IPS DF 6.9 (cell line): ENCODE measurements at regions not wholly inside any gene's neighbourhood (a gene's known extent, or its start where the extent isn't known, plus 50 kb on each side); places are given as distances from the start of the nearest gene placed in this dataset.

Experiments used
- DNase-seq: peaks from one replicate; pipeline ENCODE4 v3.0.0-alpha.2; 2013; ENCODE audit warnings: low read depth, low spot score
- H3K27ac ChIP-seq: one replicate; pipeline ENCODE4 v1.5.1; 2013; ENCODE audit warnings: low read length, control low read depth
- H3K27me3 ChIP-seq: 2 replicates; pipeline ENCODE4 v1.6.1; 2013; ENCODE audit warnings: mild to moderate bottlenecking, low read length; ENCODE audit not compliant: control insufficient read depth, insufficient read depth
- H3K36me3 ChIP-seq: 2 replicates; pipeline ENCODE4 v1.6.1; 2013; ENCODE audit warnings: low read length; ENCODE audit not compliant: control insufficient read depth, insufficient read depth
- H3K4me1 ChIP-seq: 2 replicates; pipeline ENCODE4 v1.6.1; 2013; ENCODE audit warnings: low read length; ENCODE audit not compliant: control insufficient read depth, insufficient read depth
- H3K4me3 ChIP-seq: 2 replicates; pipeline ENCODE4 v1.5.1; 2013; ENCODE audit warnings: mild to moderate bottlenecking, low read length
- H3K9me3 ChIP-seq: 2 replicates; pipeline ENCODE4 v1.6.1; 2013; ENCODE audit warnings: low read length, inconsistent platforms; ENCODE audit not compliant: control insufficient read depth, insufficient read depth
- WGBS: extraction: QIAGEN DNeasy Blood & Tissue Kit; methylation state at CpG from one replicate; pipeline ENCODE4 v1.1.7; 2013; ENCODE audit warnings: mixed read lengths, missing lambda C conversion rate; ENCODE audit not compliant: insufficient read length, insufficient coverage; 5-methylcytosine and 5-hydroxymethylcytosine counted together

- Histone ChIP-seq H3K27me3 (no peaks in the 10 kb centered on the region; the same call in 1 of the 2 replicates), H3K27ac (no peak overlapping the region), H3K4me3 (no peak overlapping the region), H3K4me1 (no peaks in the 10 kb centered on the region), H3K36me3 (no peaks in the 10 kb centered on the region), H3K9me3 (no peaks in the 10 kb centered on the region)
- WGBS = no CpG with 5 or more reads among the region's 7 CpGs
- DNase-seq = no peak
These were observed 197.7 kb upstream of the CRY1 start for GRCh38 chr12:107291018-107291417.

DNA sequence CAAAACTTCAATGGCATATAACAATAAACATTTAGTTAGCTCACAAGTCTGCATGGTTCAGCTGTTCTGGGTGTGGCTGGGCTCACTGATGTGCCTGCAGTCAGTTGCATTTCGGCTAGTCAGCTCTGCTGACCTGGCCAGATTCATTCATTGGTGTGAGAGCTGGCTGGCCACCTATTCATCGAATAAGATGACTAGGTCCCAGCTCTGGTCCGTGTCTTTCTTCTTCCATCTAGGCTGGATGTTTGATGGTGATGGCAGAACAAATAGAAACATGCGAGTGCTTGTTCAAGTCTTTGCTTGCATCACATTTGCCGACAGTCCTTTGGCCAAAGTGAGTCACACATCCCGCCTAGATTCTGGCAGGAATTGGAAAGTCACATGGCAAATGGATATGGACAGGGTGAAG is 203.3 kb upstream of the CRY1 start:
- no peak for DNase-seq
- no peak overlapping the region for H3K27ac ChIP-seq
- H3K27me3 ChIP-seq = no peaks in the 10 kb centered on the region; the same call in 1 of the 2 replicates
- WGBS = no CpG with 5 or more reads among the region's 6 CpGs
- H3K36me3 ChIP-seq = no peaks in the 10 kb centered on the region
- H3K9me3 ChIP-seq = no peaks in the 10 kb centered on the region
- H3K4me3 ChIP-seq = no peak overlapping the region
- H3K4me1 ChIP-seq = no peaks in the 10 kb centered on the region

GRCh38 chr12:107302649-107303341 is 209.4 kb upstream of the CRY1 start:
- Histone ChIP-seq H3K27me3 (no peaks in the 10 kb centered on the region), H3K4me1 (peaks cover 5% of the 10 kb centered on the region), H3K36me3 (no peaks in the 10 kb centered on the region), H3K9me3 (no peaks in the 10 kb centered on the region), H3K4me3 (no peak overlapping the region), H3K27ac (no peak overlapping the region)
- WGBS = no CpG with 5 or more reads among the region's 2 CpGs
- DNase-seq = no peak

DNA sequence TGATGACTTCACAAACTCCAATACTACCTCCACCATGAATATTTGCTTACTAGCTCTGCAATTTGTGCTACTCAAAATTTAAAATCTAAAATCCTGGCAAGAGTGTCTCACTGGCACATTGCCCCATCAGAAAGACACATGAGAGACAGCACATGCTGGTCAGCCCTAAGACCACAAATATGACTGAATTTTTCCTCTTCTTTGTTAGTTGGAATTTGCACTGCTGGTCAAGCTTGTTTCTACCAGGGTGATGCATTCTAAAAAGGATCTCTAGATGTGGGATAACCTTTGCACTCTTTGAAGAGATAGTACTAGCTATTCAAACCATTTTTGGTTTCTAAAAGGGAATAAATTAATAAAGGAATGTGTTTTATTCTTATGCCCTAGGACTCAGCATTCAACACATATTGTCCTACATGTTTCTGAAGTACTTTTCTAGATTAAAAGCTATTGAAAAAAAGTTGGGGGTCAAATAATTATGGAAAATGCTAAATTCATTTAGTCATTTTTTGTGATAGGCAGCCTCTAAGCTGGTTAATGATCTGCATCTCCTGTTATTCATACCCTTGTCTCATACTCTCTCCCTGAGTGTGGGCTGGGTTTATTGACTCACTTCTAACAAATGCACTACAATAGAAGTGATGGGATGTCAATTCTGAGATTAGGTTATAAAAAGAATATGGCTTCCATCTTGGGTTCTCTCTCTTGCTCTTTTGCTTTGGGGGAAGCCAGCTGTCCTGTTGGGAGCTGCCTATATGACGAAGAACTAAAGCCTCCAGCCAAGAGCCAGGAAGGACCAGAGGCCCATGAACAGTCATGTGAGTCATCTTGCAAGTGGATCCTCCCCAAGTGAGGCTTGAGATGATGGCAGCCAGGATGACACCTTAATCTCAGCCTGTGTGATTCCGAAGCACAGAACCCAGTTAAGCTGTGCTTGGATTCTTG is 211.5 kb upstream of the CRY1 start:
- no peaks in the 10 kb centered on the region for H3K9me3 ChIP-seq
- WGBS = no CpG with 5 or more reads among the region's 2 CpGs
- no peaks in the 10 kb centered on the region for H3K27me3 ChIP-seq
- DNase-seq = no peak
- no peaks in the 10 kb centered on the region for H3K36me3 ChIP-seq
- H3K4me3 ChIP-seq = no peak overlapping the region
- H3K27ac ChIP-seq = no peak overlapping the region
- peaks cover 5% of the 10 kb centered on the region for H3K4me1 ChIP-seq

DNA sequence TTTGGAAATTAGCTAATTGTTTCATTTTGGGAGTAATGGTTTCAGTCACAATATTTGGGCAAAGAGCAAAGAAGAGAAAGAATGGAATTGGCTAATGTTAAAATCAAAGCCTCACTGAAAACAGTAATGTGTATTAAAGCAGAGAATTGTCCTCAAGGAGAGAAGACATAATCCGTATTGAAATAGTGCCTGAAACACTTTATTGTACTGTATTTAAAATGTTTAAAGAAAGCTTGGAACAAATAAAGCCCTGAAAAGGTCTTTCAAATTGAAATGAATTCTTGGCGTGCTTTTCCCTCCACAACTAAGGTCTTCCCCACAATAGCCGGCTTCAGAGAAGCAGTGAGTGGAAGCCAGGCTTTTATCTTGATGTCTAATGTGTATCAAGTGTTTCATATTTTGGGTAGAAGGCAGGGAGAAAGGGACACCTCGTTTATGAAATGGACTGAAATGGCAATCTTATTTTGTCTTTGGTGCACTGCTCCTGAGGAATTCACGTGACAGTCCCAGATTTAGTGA is 212.9 kb upstream of the CRY1 start:
- Histone ChIP-seq H3K4me3 (no peak overlapping the region), H3K36me3 (no peaks in the 10 kb centered on the region), H3K4me1 (peaks cover 5% of the 10 kb centered on the region), H3K27me3 (no peaks in the 10 kb centered on the region), H3K9me3 (no peaks in the 10 kb centered on the region), H3K27ac (no peak overlapping the region)
- no CpG with 5 or more reads among the region's 5 CpGs for WGBS
- DNase-seq = no peak

DNA sequence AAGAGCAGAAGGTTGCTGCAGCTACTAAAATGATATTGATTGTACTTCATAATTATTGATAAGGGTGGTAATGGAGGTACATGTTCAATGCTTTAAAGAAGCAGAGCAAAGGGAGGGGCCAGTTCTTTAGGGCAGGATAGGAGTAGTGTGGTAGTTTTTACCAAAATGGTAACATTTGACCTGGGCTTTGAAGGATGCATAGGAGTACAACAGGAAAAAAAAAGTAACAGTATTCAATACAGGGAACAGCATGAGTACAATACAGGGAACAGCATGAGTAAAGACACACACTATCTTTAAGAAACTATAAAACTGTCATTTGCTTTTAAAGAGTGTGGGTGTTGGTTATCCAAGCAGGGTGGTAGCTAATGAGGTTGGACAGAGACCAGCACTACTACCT is 215.0 kb upstream of the CRY1 start:
- Histone ChIP-seq H3K4me1 (peaks cover 5% of the 10 kb centered on the region), H3K9me3 (no peaks in the 10 kb centered on the region)
- DNase-seq = no peak

GRCh38 chr12:107309020-107309419 is 215.7 kb upstream of the CRY1 start:
- no peak for DNase-seq
- WGBS = no CpG with 5 or more reads among the region's 4 CpGs
- Histone ChIP-seq H3K9me3 (no peaks in the 10 kb centered on the region), H3K36me3 (no peaks in the 10 kb centered on the region), H3K4me3 (no peak overlapping the region), H3K4me1 (peaks cover 5% of the 10 kb centered on the region), H3K27me3 (no peaks in the 10 kb centered on the region), H3K27ac (no peak overlapping the region)

More for the DNA sequence above, 215.0 kb upstream of the CRY1 start:
- Histone ChIP-seq H3K27me3 (no peaks in the 10 kb centered on the region), H3K27ac (no peak overlapping the region), H3K36me3 (no peaks in the 10 kb centered on the region), H3K4me3 (no peak overlapping the region)

- no peak for DNase-seq
- peaks cover 3% of the 10 kb centered on the region; the same call in 1 of the 2 replicates for H3K4me1 ChIP-seq
- H3K9me3 ChIP-seq = no peaks in the 10 kb centered on the region
- H3K4me3 ChIP-seq = no peak overlapping the region
- H3K36me3 ChIP-seq = no peaks in the 10 kb centered on the region
- no CpG with 5 or more reads among the region's 4 CpGs for WGBS
- H3K27me3 ChIP-seq = no peaks in the 10 kb centered on the region
- no peak overlapping the region for H3K27ac ChIP-seq
These were observed 217.3 kb upstream of the CRY1 start for GRCh38 chr12:107310621-107311020.

GRCh38 chr12:107311682-107312081 is 218.3 kb upstream of the CRY1 start:
- H3K36me3 ChIP-seq = no peaks in the 10 kb centered on the region
- no CpG with 5 or more reads among the region's 5 CpGs for WGBS
- no peaks in the 10 kb centered on the region for H3K9me3 ChIP-seq
- H3K27me3 ChIP-seq = no peaks in the 10 kb centered on the region
- no peak overlapping the region for H3K4me3 ChIP-seq
- DNase-seq = no peak
- no peaks in the 10 kb centered on the region for H3K4me1 ChIP-seq
- no peak overlapping the region for H3K27ac ChIP-seq

- no CpG with 5 or more reads among the region's 58 CpGs for WGBS
- H3K36me3 ChIP-seq = no peaks in the 10 kb centered on the region
- DNase-seq = no peak
- H3K4me1 ChIP-seq = no peaks in the 10 kb centered on the region; the same call in 1 of the 2 replicates
- no peak overlapping the region for H3K27ac ChIP-seq
- peak overlapping the region; percentile 74; the same call in 1 of the 2 replicates for H3K4me3 ChIP-seq
- H3K27me3 ChIP-seq = peaks cover 15% of the 10 kb centered on the region; the same call in 1 of the 2 replicates
- H3K9me3 ChIP-seq = no peaks in the 10 kb centered on the region
These were observed 224.6 kb upstream of the CRY1 start for GRCh38 chr12:107317751-107318555.
